BJ (cell line): ENCODE measurements at regions not wholly inside any gene's neighbourhood (a gene's known extent, or its start where the extent isn't known, plus 50 kb on each side); places are given as distances from the start of the nearest gene placed in this dataset.
"Not testable (repeated sequence)": the region's sequence is repeated elsewhere in the genome, so short reads cannot be mapped to it uniquely, and the experiment has no call there.

Experiments used
- CTCF ChIA-PET: fragments of 350-600 bp; formaldehyde crosslinking; extraction: SDS; loops from one replicate; lab custom pipeline; 2021; ENCODE audit warnings: antibody characterized with exemption, inconsistent platforms; lab: Yijun Ruan, JAX
- POLR2A ChIA-PET: fragments of 300-600 bp; sonication (Branson Sonifier 250); formaldehyde crosslinking; extraction: SDS; loops from one replicate; lab custom pipeline; 2021; ENCODE audit warnings: antibody characterized with exemption; lab: Charles Lee
- DNase-seq: peaks from one replicate; pipeline ENCODE4 v3.0.0-alpha.2; 2011; ENCODE audit warnings: low read depth
- H3K27me3 ChIP-seq: 2 replicates; pipeline ENCODE4 v1.6.0; 2011; ENCODE audit warnings: low read length; ENCODE audit not compliant: control insufficient read depth, insufficient read depth
- H3K36me3 ChIP-seq: 2 replicates; pipeline ENCODE4 v1.5.1; 2011; ENCODE audit warnings: low read length; ENCODE audit not compliant: control insufficient read depth, insufficient read depth
- H3K4me3 ChIP-seq: 2 replicates; pipeline ENCODE4 v1.5.1; 2011; ENCODE audit warnings: low read depth, mild to moderate bottlenecking, control low read depth, low read length
- TF ChIP-seq, protein P1 (sequence below): IDR thresholded peaks from 2 replicates; pipeline ENCODE4 v1.5.1; 2011; ENCODE audit warnings: low read depth, mild to moderate bottlenecking, control low read depth, inconsistent platforms, low read length, moderate library complexity; ENCODE audit not compliant: insufficient read depth

DNA sequence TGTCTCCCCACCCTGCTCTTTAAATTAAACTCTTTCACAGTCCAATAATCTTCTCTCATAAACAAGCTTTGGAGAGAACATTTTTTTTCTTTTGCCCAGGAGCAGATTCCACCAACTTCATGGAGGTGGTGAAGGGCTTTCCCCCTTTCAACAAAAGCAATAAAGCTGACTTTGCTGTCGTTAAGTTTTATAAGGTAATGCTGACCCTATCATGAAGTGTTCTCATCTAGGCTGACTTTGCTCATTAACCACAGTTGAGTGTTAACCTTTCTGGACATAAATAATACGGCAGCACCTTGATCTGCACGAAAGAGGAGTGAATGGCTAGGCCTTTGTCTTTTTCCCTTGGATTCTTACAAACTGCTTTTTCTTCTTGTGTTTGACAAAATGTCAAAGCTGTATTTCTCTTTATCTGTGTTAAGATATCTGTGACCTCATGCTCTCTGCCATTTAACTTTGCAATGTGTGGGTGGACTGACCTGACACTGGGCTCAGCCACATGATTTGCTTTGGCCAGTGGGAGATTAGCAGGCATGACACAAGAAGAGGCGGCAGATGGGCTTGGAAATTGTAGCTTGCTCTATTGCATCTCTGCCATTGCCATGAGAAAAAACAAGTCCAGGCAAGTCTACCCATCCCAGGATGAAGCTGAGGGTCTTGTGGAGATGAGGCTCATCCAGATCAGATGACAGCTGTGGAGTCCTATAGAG is 470.9 kb upstream of the CCDC196 start:
- Histone ChIP-seq H3K27me3 (no peaks in the 10 kb centered on the region), H3K36me3 (no peaks in the 10 kb centered on the region), H3K4me3 (no peak overlapping the region)
- TF ChIP-seq, protein P1, sequence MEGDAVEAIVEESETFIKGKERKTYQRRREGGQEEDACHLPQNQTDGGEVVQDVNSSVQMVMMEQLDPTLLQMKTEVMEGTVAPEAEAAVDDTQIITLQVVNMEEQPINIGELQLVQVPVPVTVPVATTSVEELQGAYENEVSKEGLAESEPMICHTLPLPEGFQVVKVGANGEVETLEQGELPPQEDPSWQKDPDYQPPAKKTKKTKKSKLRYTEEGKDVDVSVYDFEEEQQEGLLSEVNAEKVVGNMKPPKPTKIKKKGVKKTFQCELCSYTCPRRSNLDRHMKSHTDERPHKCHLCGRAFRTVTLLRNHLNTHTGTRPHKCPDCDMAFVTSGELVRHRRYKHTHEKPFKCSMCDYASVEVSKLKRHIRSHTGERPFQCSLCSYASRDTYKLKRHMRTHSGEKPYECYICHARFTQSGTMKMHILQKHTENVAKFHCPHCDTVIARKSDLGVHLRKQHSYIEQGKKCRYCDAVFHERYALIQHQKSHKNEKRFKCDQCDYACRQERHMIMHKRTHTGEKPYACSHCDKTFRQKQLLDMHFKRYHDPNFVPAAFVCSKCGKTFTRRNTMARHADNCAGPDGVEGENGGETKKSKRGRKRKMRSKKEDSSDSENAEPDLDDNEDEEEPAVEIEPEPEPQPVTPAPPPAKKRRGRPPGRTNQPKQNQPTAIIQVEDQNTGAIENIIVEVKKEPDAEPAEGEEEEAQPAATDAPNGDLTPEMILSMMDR, result no peak
- ChIA-PET POLR2A (no interaction called here), CTCF (no interaction called here)
- no peak for DNase-seq

DNA sequence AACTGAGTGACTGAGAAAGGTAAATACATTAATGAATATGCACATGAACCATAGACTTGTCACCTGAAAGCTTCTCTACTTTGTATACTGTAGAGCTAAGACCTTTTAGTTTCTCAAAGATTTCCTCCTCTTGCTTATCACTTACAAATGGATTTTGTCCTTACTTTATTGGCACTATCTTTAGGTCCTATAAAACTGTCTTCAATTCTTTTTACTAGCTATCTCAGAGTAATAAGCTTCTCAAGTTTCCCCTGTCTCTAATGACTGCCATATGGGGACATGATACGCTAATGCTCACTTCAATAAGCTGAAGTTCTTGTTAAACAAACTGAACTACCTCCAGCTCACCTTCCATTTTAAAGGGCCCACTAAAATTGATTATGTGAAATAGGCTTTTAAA is 468.2 kb upstream of the CCDC196 start:
- ChIA-PET POLR2A (interaction anchor here (0.6 kb wide), 1 partner anchor 9 kb away, joined by 3 read pairs; no protein-coding TSS in a partner anchor), CTCF (no interaction called here)
- no peaks in the 10 kb centered on the region for H3K36me3 ChIP-seq
- DNase-seq, result no peak
- no peak overlapping the region for H3K4me3 ChIP-seq
- TF ChIP-seq, protein P1, result no peak
- H3K27me3 ChIP-seq, result no peaks in the 10 kb centered on the region

DNA sequence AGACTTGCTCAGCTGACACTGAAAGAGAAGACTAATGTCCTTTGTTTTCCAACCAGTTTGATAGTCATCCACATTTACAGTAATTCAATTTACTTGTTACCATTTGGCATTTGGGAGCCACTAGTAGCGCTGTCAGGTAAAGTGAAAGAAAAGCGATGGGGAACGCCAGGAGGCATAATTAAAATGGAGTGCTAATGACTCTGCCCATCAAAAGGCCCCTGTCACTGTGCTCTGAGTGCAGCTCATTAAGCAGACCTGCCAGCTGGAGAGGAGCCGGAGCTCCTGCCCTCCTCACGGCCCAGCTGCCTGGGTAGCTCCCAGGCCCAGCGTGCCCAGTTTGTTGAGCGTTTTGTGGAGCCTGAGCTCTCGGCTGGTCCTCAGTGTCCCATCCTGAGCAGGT is 463.6 kb upstream of the CCDC196 start:
- H3K4me3 ChIP-seq, result no peak overlapping the region
- ChIA-PET POLR2A (no interaction called here), CTCF (interaction anchor here (1.6 kb wide), 1 partner anchor 63 kb away, joined by 4 read pairs; no protein-coding TSS in a partner anchor)
- TF ChIP-seq, protein P1, result no peak
- no peaks in the 10 kb centered on the region for H3K36me3 ChIP-seq
- DNase-seq, result no peak
- H3K27me3 ChIP-seq, result no peaks in the 10 kb centered on the region

DNA sequence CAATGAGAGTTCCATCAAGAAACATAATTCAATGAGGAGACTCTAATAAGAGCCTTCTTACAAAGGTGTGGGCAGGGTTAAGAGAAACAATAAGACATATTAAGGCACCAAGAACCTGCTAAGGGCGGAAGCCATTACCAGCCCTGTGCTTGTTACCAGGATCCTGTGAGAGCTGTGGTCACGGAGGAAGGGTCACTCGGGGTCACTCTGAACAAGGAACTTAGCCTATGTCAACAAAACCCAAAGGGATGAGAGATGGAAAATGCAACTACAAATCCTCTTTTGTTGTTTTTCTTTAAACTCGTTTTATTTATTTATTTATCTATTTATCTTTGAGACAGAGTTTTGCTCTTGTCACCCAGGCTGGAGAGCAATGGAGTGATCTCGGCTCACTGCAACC is 460.4 kb upstream of the CCDC196 start:
- Histone ChIP-seq H3K4me3 (no peak overlapping the region), H3K27me3 (no peaks in the 10 kb centered on the region), H3K36me3 (no peaks in the 10 kb centered on the region)
- ChIA-PET POLR2A (no interaction called here), CTCF (no interaction called here)
- TF ChIP-seq, protein P1, result no peak
- DNase-seq, result no peak

DNA sequence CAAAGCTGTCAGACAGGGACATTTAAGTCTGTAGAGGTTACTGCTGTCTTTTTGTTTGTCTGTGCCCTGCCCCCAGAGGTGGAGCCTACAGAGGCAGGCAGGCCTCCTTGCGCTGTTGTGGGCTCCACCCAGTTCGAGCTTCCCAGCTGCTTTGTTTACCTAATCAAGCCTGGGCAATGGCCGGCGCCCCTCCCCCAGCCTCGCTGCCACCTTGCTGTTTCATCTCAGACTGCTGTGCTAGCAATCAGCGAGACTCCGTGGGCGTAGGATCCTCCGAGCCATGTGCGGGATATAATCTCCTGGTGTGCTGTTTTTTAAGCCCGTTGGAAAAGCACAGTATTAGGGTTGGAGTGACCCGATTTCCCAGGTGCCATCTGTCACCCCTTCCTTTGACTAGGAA is 454.2 kb upstream of the CCDC196 start:
- CTCF ChIA-PET, H3K27me3 ChIP-seq, H3K4me3 ChIP-seq, POLR2A ChIA-PET, DNase-seq, H3K36me3 ChIP-seq: not testable (repeated sequence)

DNA sequence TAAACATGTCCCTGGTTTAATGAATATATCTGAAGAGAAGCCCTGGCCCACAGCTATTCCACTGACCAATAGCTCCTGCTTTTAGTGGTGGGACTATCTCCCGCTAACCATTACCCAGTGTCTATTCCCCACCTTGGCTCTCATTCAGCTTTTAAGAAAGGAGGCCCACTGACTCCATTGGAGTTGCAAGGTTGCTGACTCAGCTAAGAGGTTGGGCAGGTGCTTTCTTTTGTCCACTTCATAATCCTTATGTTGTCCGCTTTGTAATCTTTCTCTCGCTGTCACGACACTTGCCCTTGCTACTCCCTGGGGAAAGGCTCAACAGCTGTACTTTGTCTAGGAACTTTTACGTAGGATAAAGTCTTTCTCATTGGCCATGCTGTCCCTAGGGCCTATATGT is 453.4 kb upstream of the CCDC196 start:
- no peak overlapping the region for H3K4me3 ChIP-seq
- POLR2A ChIA-PET, result no interaction called here
- CTCF ChIA-PET, result no interaction called here
- TF ChIP-seq, protein P1, result no peak
- DNase-seq, result no peak
- H3K36me3 ChIP-seq, result no peaks in the 10 kb centered on the region
- H3K27me3 ChIP-seq, result no peaks in the 10 kb centered on the region
